Activated naive CD4-positive, alpha-beta T cell treated with anti-CD3 and anti-CD28 coated beads, Interleukin-2, amount 10 ng/mL, durations not matched to agents 7 days and 5 days (primary cell): ENCODE measurements at regions not wholly inside any gene's neighbourhood (a gene's known extent, or its start where the extent isn't known, plus 50 kb on each side); places are given as distances from the start of the nearest gene placed in this dataset.
"Not testable (repeated sequence)": the region's sequence is repeated elsewhere in the genome, so short reads cannot be mapped to it uniquely, and the experiment has no call there.

ENCODE experiments used
- CTCF ChIA-PET: fragments of 350-600 bp; sonication (Branson Sonifier 250); formaldehyde crosslinking; loops from one replicate; lab custom pipeline; 2021; ENCODE audit warnings: antibody characterized with exemption; lab: Charles Lee
- DNase-seq: peaks from one replicate; pipeline ENCODE4 v3.0.0-alpha.2; 2020
- H3K27ac Mint-ChIP-seq: one replicate; pipeline ENCODE4 v1.8.0; 2021; ENCODE audit warnings: mild to moderate bottlenecking, moderate library complexity, mixed read lengths
- H3K27me3 Mint-ChIP-seq: one replicate; pipeline ENCODE4 v1.8.0; 2021; ENCODE audit warnings: mild to moderate bottlenecking, mixed read lengths
- H3K36me3 Mint-ChIP-seq: one replicate; pipeline ENCODE4 v1.8.0; 2021; ENCODE audit warnings: mixed read lengths
- H3K4me1 Mint-ChIP-seq: one replicate; pipeline ENCODE4 v1.8.0; 2021; ENCODE audit warnings: mixed read lengths
- H3K4me3 Mint-ChIP-seq: one replicate; pipeline ENCODE4 v1.8.0; 2021; ENCODE audit warnings: mild to moderate bottlenecking, moderate library complexity, mixed read lengths
- H3K9me3 Mint-ChIP-seq: one replicate; pipeline ENCODE4 v1.8.0; 2021; ENCODE audit warnings: mixed read lengths

GRCh38 chr6:68189217-68189815 lies 445.8 kb upstream of the ADGRB3 start:
- DNase-seq, result no peak
- H3K4me3 Mint-ChIP-seq, result no peak overlapping the region
- H3K27ac Mint-ChIP-seq, result no peak overlapping the region
- H3K27me3 Mint-ChIP-seq, result no peaks in the 10 kb centered on the region
- CTCF ChIA-PET, result no interaction called here
- no peaks in the 10 kb centered on the region for H3K9me3 Mint-ChIP-seq
- H3K4me1 Mint-ChIP-seq, result no peaks in the 10 kb centered on the region
- H3K36me3 Mint-ChIP-seq, result no peaks in the 10 kb centered on the region

GRCh38 chr6:68186870-68187269 lies 448.2 kb upstream of the ADGRB3 start:
- CTCF ChIA-PET, result no interaction called here
- H3K9me3 Mint-ChIP-seq, result no peaks in the 10 kb centered on the region
- H3K27me3 Mint-ChIP-seq, result no peaks in the 10 kb centered on the region
- no peaks in the 10 kb centered on the region for H3K4me1 Mint-ChIP-seq
- H3K27ac Mint-ChIP-seq, result no peak overlapping the region
- H3K4me3 Mint-ChIP-seq, result no peak overlapping the region
- DNase-seq, result no peak
- no peaks in the 10 kb centered on the region for H3K36me3 Mint-ChIP-seq

- Mint-ChIP-seq H3K4me3 (no peak overlapping the region), H3K27ac (no peak overlapping the region), H3K9me3 (peaks cover 6% of the 10 kb centered on the region)
Observed at GRCh38 chr6:68182386-68182785, 452.7 kb upstream of the ADGRB3 start.

GRCh38 chr6:68181027-68181426 lies 454.1 kb upstream of the ADGRB3 start:
- CTCF ChIA-PET, H3K4me3 Mint-ChIP-seq, H3K36me3 Mint-ChIP-seq, DNase-seq, H3K4me1 Mint-ChIP-seq, H3K27me3 Mint-ChIP-seq, H3K9me3 Mint-ChIP-seq, H3K27ac Mint-ChIP-seq: not testable (repeated sequence)

More at GRCh38 chr6:68182386-68182785, 452.7 kb upstream of the ADGRB3 start:
- no peaks in the 10 kb centered on the region for H3K36me3 Mint-ChIP-seq
- H3K27me3 Mint-ChIP-seq, result no peaks in the 10 kb centered on the region
- no peak for DNase-seq
- no peaks in the 10 kb centered on the region for H3K4me1 Mint-ChIP-seq
- CTCF ChIA-PET, result no interaction called here

GRCh38 chr6:68173616-68174015 lies 461.5 kb upstream of the ADGRB3 start:
- H3K27me3 Mint-ChIP-seq, result no peaks in the 10 kb centered on the region
- H3K27ac Mint-ChIP-seq, result no peak overlapping the region
- peaks cover 2% of the 10 kb centered on the region for H3K9me3 Mint-ChIP-seq
- H3K36me3 Mint-ChIP-seq, result no peaks in the 10 kb centered on the region
- CTCF ChIA-PET, result no interaction called here
- H3K4me3 Mint-ChIP-seq, result no peak overlapping the region
- no peak for DNase-seq
- H3K4me1 Mint-ChIP-seq, result no peaks in the 10 kb centered on the region

- no peak overlapping the region for H3K4me3 Mint-ChIP-seq
- no peaks in the 10 kb centered on the region for H3K27me3 Mint-ChIP-seq
- CTCF ChIA-PET, result no interaction called here
- peaks cover 6% of the 10 kb centered on the region for H3K9me3 Mint-ChIP-seq
- no peak overlapping the region for H3K27ac Mint-ChIP-seq
- H3K4me1 Mint-ChIP-seq, result no peaks in the 10 kb centered on the region
- no peaks in the 10 kb centered on the region for H3K36me3 Mint-ChIP-seq
- no peak for DNase-seq
Observed at GRCh38 chr6:68169922-68170321, 465.2 kb upstream of the ADGRB3 start.

GRCh38 chr6:68167604-68168003 lies 467.5 kb upstream of the ADGRB3 start:
- CTCF ChIA-PET, result no interaction called here
- no peaks in the 10 kb centered on the region for H3K4me1 Mint-ChIP-seq
- no peaks in the 10 kb centered on the region for H3K27me3 Mint-ChIP-seq

GRCh38 chr6:68160812-68161211 lies 474.3 kb upstream of the ADGRB3 start:
- H3K27ac Mint-ChIP-seq, CTCF ChIA-PET, DNase-seq, H3K36me3 Mint-ChIP-seq, H3K27me3 Mint-ChIP-seq, H3K4me3 Mint-ChIP-seq, H3K9me3 Mint-ChIP-seq, H3K4me1 Mint-ChIP-seq: not testable (repeated sequence)

More at GRCh38 chr6:68167604-68168003, 467.5 kb upstream of the ADGRB3 start:
- Mint-ChIP-seq H3K27ac (no peak overlapping the region), H3K36me3 (no peaks in the 10 kb centered on the region), H3K4me3 (no peak overlapping the region), H3K9me3 (peaks cover 6% of the 10 kb centered on the region)
- no peak for DNase-seq

GRCh38 chr6:68160348-68160747 lies 474.7 kb upstream of the ADGRB3 start:
- Mint-ChIP-seq H3K9me3 (peaks cover 4% of the 10 kb centered on the region), H3K27me3 (no peaks in the 10 kb centered on the region), H3K4me3 (no peak overlapping the region), H3K4me1 (no peaks in the 10 kb centered on the region), H3K27ac (no peak overlapping the region), H3K36me3 (no peaks in the 10 kb centered on the region)
- DNase-seq, result no peak
- CTCF ChIA-PET, result no interaction called here

- Mint-ChIP-seq H3K27ac (no peak overlapping the region), H3K36me3 (no peaks in the 10 kb centered on the region), H3K4me1 (no peaks in the 10 kb centered on the region), H3K9me3 (peaks cover 4% of the 10 kb centered on the region), H3K27me3 (no peaks in the 10 kb centered on the region), H3K4me3 (no peak overlapping the region)
- CTCF ChIA-PET, result no interaction called here
- no peak for DNase-seq
Observed at GRCh38 chr6:68159433-68159832, 475.6 kb upstream of the ADGRB3 start.

- CTCF ChIA-PET, result no interaction called here
- H3K4me3 Mint-ChIP-seq, result no peak overlapping the region
- H3K27ac Mint-ChIP-seq, result no peak overlapping the region
- no peaks in the 10 kb centered on the region for H3K36me3 Mint-ChIP-seq
- H3K27me3 Mint-ChIP-seq, result no peaks in the 10 kb centered on the region
- H3K4me1 Mint-ChIP-seq, result no peaks in the 10 kb centered on the region
- H3K9me3 Mint-ChIP-seq, result peaks cover 7% of the 10 kb centered on the region
- no peak for DNase-seq
Observed at GRCh38 chr6:68158256-68158655, 476.8 kb upstream of the ADGRB3 start.

- DNase-seq, result no peak
- H3K4me1 Mint-ChIP-seq, result no peaks in the 10 kb centered on the region
- no peak overlapping the region for H3K4me3 Mint-ChIP-seq
- H3K36me3 Mint-ChIP-seq, result no peaks in the 10 kb centered on the region
- H3K27ac Mint-ChIP-seq, result no peak overlapping the region
- CTCF ChIA-PET, result no interaction called here
- peaks cover 9% of the 10 kb centered on the region for H3K9me3 Mint-ChIP-seq
- no peaks in the 10 kb centered on the region for H3K27me3 Mint-ChIP-seq
Observed at GRCh38 chr6:68144667-68145066, 490.4 kb upstream of the ADGRB3 start.

GRCh38 chr6:68141190-68141589 lies 493.9 kb upstream of the ADGRB3 start:
- Mint-ChIP-seq H3K36me3 (no peaks in the 10 kb centered on the region), H3K27ac (no peak overlapping the region), H3K4me3 (no peak overlapping the region), H3K27me3 (no peaks in the 10 kb centered on the region), H3K9me3 (peaks cover 7% of the 10 kb centered on the region), H3K4me1 (no peaks in the 10 kb centered on the region)
- no peak for DNase-seq
- CTCF ChIA-PET, result no interaction called here

- CTCF ChIA-PET, result no interaction called here
- Mint-ChIP-seq H3K27me3 (no peaks in the 10 kb centered on the region), H3K36me3 (no peaks in the 10 kb centered on the region), H3K4me1 (no peaks in the 10 kb centered on the region), H3K27ac (no peak overlapping the region), H3K9me3 (peaks cover 12% of the 10 kb centered on the region), H3K4me3 (no peak overlapping the region)
- no peak for DNase-seq
Observed at GRCh38 chr6:68139130-68139529, 496.0 kb upstream of the ADGRB3 start.

GRCh38 chr6:68134796-68135195 lies 500.3 kb upstream of the ADGRB3 start:
- CTCF ChIA-PET, result no interaction called here
- no peak overlapping the region for H3K4me3 Mint-ChIP-seq
- no peak for DNase-seq
- H3K27me3 Mint-ChIP-seq, result no peaks in the 10 kb centered on the region
- H3K9me3 Mint-ChIP-seq, result peaks cover 12% of the 10 kb centered on the region
- H3K4me1 Mint-ChIP-seq, result no peaks in the 10 kb centered on the region
- no peak overlapping the region for H3K27ac Mint-ChIP-seq
- no peaks in the 10 kb centered on the region for H3K36me3 Mint-ChIP-seq

- no peak overlapping the region for H3K27ac Mint-ChIP-seq
- CTCF ChIA-PET, result no interaction called here
- no peaks in the 10 kb centered on the region for H3K27me3 Mint-ChIP-seq
- H3K36me3 Mint-ChIP-seq, result no peaks in the 10 kb centered on the region
- no peak overlapping the region for H3K4me3 Mint-ChIP-seq
- peaks cover 9% of the 10 kb centered on the region for H3K9me3 Mint-ChIP-seq
- DNase-seq, result no peak
- no peaks in the 10 kb centered on the region for H3K4me1 Mint-ChIP-seq
Observed at GRCh38 chr6:68128211-68128610, 506.9 kb upstream of the ADGRB3 start.
